GM18951 (cell line): ENCODE measurements at regions not wholly inside any gene's neighbourhood (a gene's known extent, or its start where the extent isn't known, plus 50 kb on each side); places are given as distances from the start of the nearest gene placed in this dataset.
"Not testable (repeated sequence)": the region's sequence is repeated elsewhere in the genome, so short reads cannot be mapped to it uniquely, and the experiment has no call there.

Experiments used
- POLR2A ChIP-seq: IDR thresholded peaks from 4 replicates; pipeline ENCODE4 v1.6.1; 2011; ENCODE audit warnings: mild to moderate bottlenecking; ENCODE audit not compliant: insufficient read length, insufficient read depth; ENCODE audit errors: extremely low read depth
- in situ Hi-C: fragments of 300-500 bp; cut with MboI; formaldehyde crosslinking; loops from one replicate; pipeline ENCODE4 v1.12.0; 2022; ENCODE audit warnings: low sequenced_read_pairs, mixed read lengths, inconsistent platforms; ENCODE audit not compliant: unreplicated experiment

DNA sequence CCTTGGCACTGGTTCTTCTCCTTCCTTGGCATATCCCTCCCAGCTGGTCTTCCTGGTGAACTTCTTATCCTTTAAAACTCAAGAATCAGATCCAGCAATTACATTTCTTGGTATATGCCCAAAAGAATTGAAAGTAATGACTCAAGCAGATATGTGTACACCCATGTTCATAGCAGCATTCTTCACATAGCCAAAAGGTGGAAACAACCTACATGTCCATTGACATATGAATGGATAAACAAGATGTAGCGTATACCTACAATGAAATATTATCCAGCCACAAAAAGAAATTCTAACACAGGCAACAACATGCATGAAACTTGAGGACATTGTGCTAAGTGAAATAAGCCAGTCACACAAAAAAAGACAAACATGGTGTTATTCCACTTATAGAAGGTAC is 103.7 kb upstream of the NT5E start:
- no peak for TF ChIP-seq POLR2A
- in situ Hi-C loops = no loop called here

DNA sequence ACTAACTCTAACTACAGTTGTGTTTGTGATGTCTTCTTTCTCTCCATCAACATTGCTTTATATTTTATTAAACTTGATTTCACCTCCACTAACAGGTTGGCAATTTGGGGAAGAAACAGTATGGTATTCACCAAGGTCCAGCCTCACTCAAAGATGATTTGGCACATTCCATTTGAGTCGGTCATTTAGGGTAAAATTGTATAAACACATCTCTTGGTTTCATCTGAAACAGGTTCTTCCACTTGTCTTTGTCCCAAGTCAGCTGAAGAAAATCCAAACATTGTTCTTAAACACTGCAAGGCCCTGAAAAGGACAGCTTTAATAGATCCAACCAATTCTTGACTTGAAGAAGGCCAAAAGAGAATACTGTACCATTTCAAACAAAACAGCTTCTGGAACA is 104.9 kb upstream of the NT5E start:
- no peak for TF ChIP-seq POLR2A
- in situ Hi-C loops = no loop called here

DNA sequence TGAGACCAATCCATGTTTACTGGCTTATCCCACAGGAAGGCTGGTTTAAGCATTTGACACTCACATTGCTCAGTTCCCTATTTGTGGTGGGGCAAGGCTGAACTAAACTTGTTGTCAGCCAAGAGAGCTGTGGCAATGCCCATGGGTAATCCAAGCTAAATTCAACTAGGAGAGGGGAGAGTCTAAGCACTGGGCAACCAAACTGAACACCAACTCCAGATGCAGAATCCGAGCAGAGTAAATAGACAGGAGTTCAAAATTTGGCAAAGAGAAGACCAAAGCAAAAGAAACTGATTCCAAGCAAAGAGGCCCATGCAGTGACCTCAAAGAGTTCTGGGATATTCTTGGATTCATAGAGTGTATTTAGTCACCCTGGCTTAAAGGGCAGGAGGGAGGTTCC is 106.5 kb upstream of the NT5E start:
- in situ Hi-C loops = no loop called here
- no peak for TF ChIP-seq POLR2A

DNA sequence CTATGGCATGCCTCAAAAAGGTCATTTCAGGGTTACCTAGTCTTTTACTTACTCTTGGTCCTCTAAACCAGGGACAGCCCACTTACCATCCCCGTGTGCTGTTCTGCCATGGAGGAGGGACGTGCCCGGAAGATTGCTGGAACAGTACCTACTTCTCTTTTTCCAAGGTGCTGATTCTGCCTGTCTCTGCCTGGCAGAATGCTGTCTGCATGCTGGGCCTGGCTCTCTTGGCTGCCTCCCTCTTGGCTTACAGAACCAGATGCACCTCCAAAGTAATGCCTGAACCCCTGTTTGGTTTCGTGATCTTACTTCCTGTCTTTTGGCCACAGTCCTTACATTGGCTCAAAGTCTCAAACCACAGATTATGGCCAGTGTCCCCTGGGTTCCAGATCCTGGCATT is 120.7 kb upstream of the NT5E start:
- in situ Hi-C loops = no loop called here
- no peak for TF ChIP-seq POLR2A

DNA sequence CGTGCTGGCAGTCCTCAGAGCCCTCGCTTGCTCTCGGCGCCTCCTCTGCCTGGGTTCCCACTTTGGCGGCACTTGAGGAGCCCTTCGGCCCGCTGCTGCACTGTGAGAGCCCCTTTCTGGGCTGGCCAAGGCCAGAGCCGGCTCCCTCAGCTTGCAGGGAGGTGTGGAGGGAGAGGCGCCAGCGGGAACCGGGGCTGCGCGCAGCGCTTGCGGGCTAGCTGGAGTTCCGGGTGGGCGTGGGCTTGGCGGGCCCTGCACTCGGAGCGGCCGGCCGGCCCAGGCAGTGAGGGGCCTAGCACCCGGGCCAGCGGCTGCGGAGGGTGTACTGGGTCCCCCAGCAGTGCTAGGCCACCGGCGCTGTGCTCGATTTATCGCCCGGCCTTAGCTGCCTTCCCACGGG is 124.1 kb upstream of the NT5E start:
- in situ Hi-C loops = not testable (repeated sequence)

DNA sequence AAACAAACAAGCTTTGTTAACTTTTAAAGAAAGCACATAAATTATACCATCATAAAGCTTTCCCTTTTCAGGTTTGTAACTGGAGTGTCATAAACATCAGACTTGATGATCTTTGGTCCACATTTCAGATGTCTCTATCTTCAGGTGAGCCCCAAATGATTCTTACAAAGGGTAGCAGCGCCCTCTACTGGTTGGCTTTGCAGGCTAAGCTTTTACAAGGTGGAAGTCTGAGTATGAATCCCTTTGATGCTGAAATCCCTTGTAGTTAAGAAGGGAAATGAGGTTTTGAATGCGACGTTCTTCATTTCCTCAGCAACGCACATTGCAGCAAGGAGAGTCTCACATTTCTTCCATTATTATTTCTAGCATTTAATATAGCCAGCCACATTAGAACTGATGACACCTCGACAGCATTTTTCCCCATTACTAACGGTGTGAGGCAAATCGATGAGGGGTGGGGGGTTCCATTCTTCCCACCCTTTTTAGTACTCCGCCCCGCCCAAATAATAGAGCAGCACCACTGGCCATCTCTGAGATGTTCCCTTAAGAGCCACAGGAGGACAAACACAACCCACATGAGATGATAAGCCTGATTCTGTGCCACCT is 126.3 kb upstream of the NT5E start:
- TF ChIP-seq POLR2A = no peak
- in situ Hi-C loops = no loop called here

DNA sequence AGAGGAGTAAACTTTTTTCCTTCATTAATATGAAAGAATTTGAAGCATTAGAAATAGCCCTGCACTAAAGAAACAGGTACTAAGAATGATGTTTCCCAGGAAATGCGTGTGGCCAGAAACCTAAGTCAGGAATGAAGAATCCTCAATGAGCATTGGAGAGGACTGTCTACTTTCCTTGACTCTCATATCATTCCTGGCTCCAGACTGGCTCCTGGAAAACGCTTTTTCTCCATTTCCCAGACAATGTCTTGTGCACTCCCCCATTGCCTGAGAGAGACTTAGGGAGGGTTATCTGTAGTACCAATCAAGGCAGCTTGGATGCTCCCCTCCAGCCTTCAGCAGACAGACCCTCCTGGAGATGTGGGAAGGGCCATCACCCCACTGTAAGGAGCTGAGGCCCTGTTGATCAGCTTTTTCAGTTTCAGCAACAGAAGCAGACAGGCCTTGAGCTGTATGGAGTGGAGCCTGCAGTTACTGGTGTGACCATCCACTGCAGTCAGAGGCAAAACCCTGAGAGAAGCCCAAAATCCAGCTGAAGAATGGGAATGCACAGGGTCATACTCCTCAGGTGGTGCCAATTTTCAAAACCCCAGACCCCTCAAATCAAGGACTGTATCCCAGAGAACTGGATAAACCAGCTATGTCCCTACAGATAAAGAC is 127.3 kb upstream of the NT5E start:
- in situ Hi-C loops = no loop called here
- no peak for TF ChIP-seq POLR2A

DNA sequence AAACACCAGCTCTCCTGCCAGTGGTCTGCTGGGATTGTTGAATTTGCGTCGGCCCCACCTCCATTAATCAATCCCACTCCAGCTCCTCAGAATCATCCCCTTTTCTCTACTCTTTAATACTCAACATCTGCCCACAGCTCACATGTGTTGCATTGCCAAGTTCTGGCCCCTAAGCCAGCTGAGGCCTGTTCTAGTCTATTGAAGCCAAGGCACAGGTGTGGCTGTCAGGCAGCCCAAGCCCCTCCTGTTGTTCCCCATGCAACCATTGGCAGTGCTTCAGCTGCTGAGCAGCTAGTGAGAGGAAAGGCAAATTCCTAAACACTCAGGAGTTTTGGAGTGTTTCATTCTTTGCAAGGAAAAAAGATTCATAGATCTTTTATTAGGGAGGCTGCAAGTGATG is 128.0 kb upstream of the NT5E start:
- in situ Hi-C loops = no loop called here
- no peak for TF ChIP-seq POLR2A

DNA sequence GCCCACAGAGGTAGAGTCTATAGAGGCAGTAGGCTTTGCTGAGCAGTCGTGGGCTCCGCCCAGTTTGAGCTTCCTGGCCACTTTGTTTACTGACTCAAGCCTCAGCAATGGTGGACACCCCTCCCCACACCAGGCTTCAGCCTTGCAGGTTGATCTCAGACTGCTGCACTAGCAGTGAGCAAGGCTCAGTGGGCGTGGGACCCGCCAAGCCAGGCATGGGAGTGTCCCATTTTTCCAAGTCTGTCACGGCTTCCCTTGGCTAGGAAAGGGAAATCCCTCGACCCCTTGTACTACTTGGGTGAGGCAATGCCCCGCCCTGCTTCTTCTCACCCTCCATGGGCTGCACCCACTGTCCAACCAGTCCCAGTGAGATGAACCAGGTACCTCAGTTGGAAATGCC is 135.3 kb upstream of the NT5E start:
- TF ChIP-seq POLR2A = no peak
- in situ Hi-C loops = no loop called here

DNA sequence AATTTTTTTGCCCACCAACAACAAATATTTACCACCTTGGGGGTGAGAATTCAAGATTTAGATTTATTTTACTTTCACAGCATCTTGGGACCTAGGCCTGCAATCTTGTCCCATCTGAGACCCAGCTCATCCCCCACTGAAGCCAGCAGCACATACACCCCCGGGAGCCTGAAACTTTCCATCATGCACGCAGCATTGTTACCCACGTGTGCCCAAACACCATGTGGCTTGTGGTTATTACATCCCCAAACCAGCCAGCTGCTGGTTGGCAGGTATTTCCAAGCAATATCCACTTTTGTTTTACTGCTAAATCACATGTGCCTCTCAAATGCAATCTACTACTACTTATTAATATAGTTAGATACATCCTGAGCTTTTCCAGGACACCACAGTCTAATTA is 149.3 kb upstream of the NT5E start:
- in situ Hi-C loops = no loop called here
- no peak for TF ChIP-seq POLR2A

DNA sequence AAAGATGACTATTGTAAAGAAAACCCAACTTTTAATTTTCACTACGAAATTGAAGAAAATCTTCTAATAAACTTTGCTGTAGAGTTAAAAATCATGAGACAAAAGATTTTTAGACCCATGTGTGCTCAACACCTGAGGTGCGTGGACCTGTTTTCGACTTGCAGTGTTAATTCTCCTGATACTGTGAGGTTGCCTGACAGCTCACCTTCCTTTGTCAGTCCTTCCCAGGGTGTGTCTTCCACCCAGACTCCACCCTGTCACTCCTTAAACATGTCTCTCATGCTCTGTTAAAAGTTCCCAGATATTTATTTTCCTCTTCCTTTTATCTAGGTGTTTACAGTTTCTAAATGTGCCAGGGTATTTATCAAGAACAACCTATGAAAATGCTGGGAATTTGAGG is 151.3 kb upstream of the NT5E start:
- no peak for TF ChIP-seq POLR2A
- in situ Hi-C loops = no loop called here

DNA sequence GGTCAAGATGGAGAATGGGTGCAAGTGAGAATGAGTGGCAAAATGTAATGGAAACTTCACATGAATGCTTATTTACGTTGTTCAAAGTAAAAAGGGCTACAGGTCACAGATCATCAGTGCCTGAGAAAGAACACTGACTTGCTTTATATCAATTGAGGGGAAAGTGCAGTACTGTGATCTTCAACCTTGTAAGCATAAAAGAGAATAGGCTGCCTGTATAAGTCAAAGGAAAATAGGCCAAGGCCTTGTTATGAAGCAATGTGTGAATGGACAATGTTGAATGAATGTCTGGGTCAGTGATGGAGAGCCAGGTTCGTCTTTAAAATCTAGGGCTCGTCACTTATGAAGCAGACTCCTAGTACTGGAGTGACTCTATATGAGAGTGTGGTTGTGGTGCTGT is 158.6 kb upstream of the NT5E start:
- in situ Hi-C loops = no loop called here
- TF ChIP-seq POLR2A = no peak

DNA sequence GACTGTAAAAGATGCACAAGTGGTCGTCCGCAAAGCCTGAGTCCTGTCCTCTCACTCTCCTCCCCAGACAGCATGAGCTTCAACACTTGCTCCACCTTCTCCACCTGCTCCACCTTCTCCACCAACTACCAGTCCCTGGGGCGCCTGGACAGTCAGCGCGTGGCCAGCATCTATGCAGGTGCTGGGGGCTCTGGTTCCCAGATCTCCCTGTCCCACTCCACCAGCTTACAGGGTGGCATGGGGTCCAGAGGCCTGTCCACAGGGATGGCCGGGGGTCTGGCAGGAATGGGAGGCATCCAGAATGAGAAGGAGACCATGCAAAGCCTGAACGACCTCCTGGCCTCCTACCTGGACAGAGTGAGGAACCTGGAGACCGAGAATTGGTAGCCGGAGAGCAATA is 162.2 kb upstream of the NT5E start:
- in situ Hi-C loops = no loop called here
- TF ChIP-seq POLR2A = no peak

DNA sequence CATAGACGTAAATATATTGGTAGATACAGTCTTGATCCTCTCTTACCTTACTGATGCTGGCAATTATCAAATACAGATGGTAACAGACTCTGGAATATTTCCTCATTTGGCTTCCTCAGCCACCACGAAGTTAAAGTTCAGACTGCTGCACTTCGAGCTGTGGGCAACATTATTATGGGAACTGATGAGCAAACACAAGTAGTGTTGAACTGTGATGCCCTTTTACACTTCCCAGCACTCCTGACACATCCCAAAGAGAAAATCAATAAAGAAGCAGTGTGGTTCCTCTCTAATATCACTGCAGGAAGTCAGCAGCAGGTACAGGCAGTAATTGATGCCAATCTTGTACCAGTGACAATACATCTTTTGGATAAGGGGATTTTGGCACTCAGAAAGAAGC is 162.7 kb upstream of the NT5E start:
- in situ Hi-C loops = no loop called here
- TF ChIP-seq POLR2A = no peak

DNA sequence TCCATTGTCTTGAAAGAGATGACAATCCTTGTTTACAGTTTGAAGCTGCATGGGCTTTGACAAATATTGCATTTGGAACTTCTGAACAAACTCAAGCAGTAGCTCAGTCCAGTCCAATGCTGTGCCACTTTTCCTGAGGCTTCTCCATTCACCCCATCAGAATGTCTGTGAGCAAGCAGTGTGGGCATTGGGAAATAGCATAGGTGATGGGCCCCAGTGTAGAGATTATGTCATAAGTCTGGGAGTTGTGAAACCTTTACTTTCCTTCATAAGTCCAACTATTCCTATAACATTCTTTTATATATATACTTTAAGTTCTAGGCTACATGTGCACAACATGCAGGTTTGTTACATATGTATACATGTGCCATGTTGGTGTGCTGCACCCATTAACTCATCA is 163.4 kb upstream of the NT5E start:
- in situ Hi-C loops = not testable (repeated sequence)
